Activated CD8-positive, alpha-beta T cell treated with anti-CD3 and anti-CD28 coated beads, Interleukin-2, amount 10 ng/mL, durations not matched to agents 7 days and 5 days (primary cell): ENCODE measurements at regions not wholly inside any gene's neighbourhood (a gene's known extent, or its start where the extent isn't known, plus 50 kb on each side); places are given as distances from the start of the nearest gene placed in this dataset.

Source experiments
- ATAC-seq: fragments of 150-1000 bp; cut with Tn5 transposase; one replicate; pipeline ENCODE4 v1.10.0; 2021; ENCODE audit warnings: moderate library complexity
- CTCF ChIA-PET: fragments of 350-600 bp; sonication (Branson Sonifier 250); formaldehyde crosslinking; loops from one replicate; lab custom pipeline; 2021; ENCODE audit warnings: antibody characterized with exemption; lab: Charles Lee
- POLR2A ChIA-PET: fragments of 350-600 bp; sonication (Branson Sonifier 250); formaldehyde crosslinking; loops from one replicate; lab custom pipeline; 2021; ENCODE audit warnings: antibody characterized with exemption; lab: Charles Lee
- DNase-seq: peaks from one replicate; pipeline ENCODE4 v3.0.0-alpha.2; 2020
- H3K27ac Mint-ChIP-seq: one replicate; pipeline ENCODE4 v1.8.0; 2021; ENCODE audit warnings: mild to moderate bottlenecking, mixed read lengths
- H3K27me3 Mint-ChIP-seq: one replicate; pipeline ENCODE4 v1.8.0; 2021; ENCODE audit warnings: low read depth, mixed read lengths
- H3K36me3 Mint-ChIP-seq: one replicate; pipeline ENCODE4 v1.8.0; 2021; ENCODE audit warnings: low read depth, mixed read lengths
- H3K4me1 Mint-ChIP-seq: one replicate; pipeline ENCODE4 v1.8.0; 2021; ENCODE audit warnings: low read depth, mixed read lengths
- H3K4me3 Mint-ChIP-seq: one replicate; pipeline ENCODE4 v1.8.0; 2021; ENCODE audit warnings: mild to moderate bottlenecking, mixed read lengths
- H3K9me3 Mint-ChIP-seq: one replicate; pipeline ENCODE4 v1.8.0; 2022; ENCODE audit warnings: mixed read lengths; ENCODE audit not compliant: insufficient read depth

GRCh38 chr3:106640353-106640752 lies 736.9 kb upstream of the CCDC54 start:
- CTCF ChIA-PET, result no interaction called here
- ATAC-seq (no peak), DNase-seq (no peak)
- H3K4me3 Mint-ChIP-seq, result no peak overlapping the region
- no peaks in the 10 kb centered on the region for H3K4me1 Mint-ChIP-seq
- no peaks in the 10 kb centered on the region for H3K9me3 Mint-ChIP-seq
- POLR2A ChIA-PET, result no interaction called here
- no peaks in the 10 kb centered on the region for H3K36me3 Mint-ChIP-seq
- peaks cover 2% of the 10 kb centered on the region for H3K27me3 Mint-ChIP-seq
- no peak overlapping the region for H3K27ac Mint-ChIP-seq

GRCh38 chr3:106642161-106642560 lies 735.1 kb upstream of the CCDC54 start:
- Mint-ChIP-seq H3K9me3 (no peaks in the 10 kb centered on the region), H3K4me1 (no peaks in the 10 kb centered on the region), H3K27ac (no peak overlapping the region), H3K36me3 (no peaks in the 10 kb centered on the region), H3K27me3 (peaks cover 2% of the 10 kb centered on the region), H3K4me3 (no peak overlapping the region)
- DNase-seq, result no peak
- CTCF ChIA-PET, result no interaction called here
- no peak for ATAC-seq
- POLR2A ChIA-PET, result no interaction called here

GRCh38 chr3:106643684-106644161 lies 733.5 kb upstream of the CCDC54 start:
- CTCF ChIA-PET, result no interaction called here
- no peaks in the 10 kb centered on the region for H3K4me1 Mint-ChIP-seq
- H3K36me3 Mint-ChIP-seq, result no peaks in the 10 kb centered on the region

GRCh38 chr3:106673926-106674569 lies 703.2 kb upstream of the CCDC54 start:
- Mint-ChIP-seq H3K4me1 (no peaks in the 10 kb centered on the region), H3K4me3 (no peak overlapping the region), H3K9me3 (no peaks in the 10 kb centered on the region), H3K27me3 (no peaks in the 10 kb centered on the region), H3K36me3 (no peaks in the 10 kb centered on the region), H3K27ac (no peak overlapping the region)
- CTCF ChIA-PET, result no interaction called here
- ATAC-seq (no peak), DNase-seq (no peak)
- POLR2A ChIA-PET, result no interaction called here

More at GRCh38 chr3:106643684-106644161, 733.5 kb upstream of the CCDC54 start:
- ATAC-seq (no peak), DNase-seq (no peak)
- no peaks in the 10 kb centered on the region for H3K9me3 Mint-ChIP-seq
- H3K4me3 Mint-ChIP-seq, result no peak overlapping the region
- POLR2A ChIA-PET, result no interaction called here
- no peak overlapping the region for H3K27ac Mint-ChIP-seq
- peaks cover 2% of the 10 kb centered on the region for H3K27me3 Mint-ChIP-seq

GRCh38 chr3:106675451-106675850 lies 701.8 kb upstream of the CCDC54 start:
- ChIA-PET CTCF (no interaction called here), POLR2A (no interaction called here)
- DNase-seq, result no peak
- ATAC-seq, result no peak
- Mint-ChIP-seq H3K4me1 (no peaks in the 10 kb centered on the region), H3K9me3 (no peaks in the 10 kb centered on the region), H3K27me3 (no peaks in the 10 kb centered on the region), H3K4me3 (no peak overlapping the region), H3K36me3 (no peaks in the 10 kb centered on the region), H3K27ac (no peak overlapping the region)

- H3K9me3 Mint-ChIP-seq, result no peaks in the 10 kb centered on the region
- no peak overlapping the region for H3K27ac Mint-ChIP-seq
- H3K27me3 Mint-ChIP-seq, result no peaks in the 10 kb centered on the region
- H3K4me3 Mint-ChIP-seq, result no peak overlapping the region
- ChIA-PET POLR2A (no interaction called here), CTCF (no interaction called here)
- H3K36me3 Mint-ChIP-seq, result no peaks in the 10 kb centered on the region
- no peaks in the 10 kb centered on the region for H3K4me1 Mint-ChIP-seq
- ATAC-seq (no peak), DNase-seq (no peak)
Observed at GRCh38 chr3:106678657-106679390, 698.4 kb upstream of the CCDC54 start.

- Mint-ChIP-seq H3K27ac (no peak overlapping the region), H3K9me3 (no peaks in the 10 kb centered on the region), H3K27me3 (no peaks in the 10 kb centered on the region), H3K4me1 (no peaks in the 10 kb centered on the region), H3K4me3 (no peak overlapping the region), H3K36me3 (no peaks in the 10 kb centered on the region)
- no peak for DNase-seq
- ChIA-PET CTCF (no interaction called here), POLR2A (no interaction called here)
- no peak for ATAC-seq
Observed at GRCh38 chr3:106683953-106684620, 693.2 kb upstream of the CCDC54 start.

- CTCF ChIA-PET, result no interaction called here
- ATAC-seq (no peak), DNase-seq (no peak)
- Mint-ChIP-seq H3K9me3 (no peaks in the 10 kb centered on the region), H3K27me3 (no peaks in the 10 kb centered on the region), H3K4me3 (no peak overlapping the region), H3K36me3 (no peaks in the 10 kb centered on the region), H3K27ac (no peak overlapping the region), H3K4me1 (no peaks in the 10 kb centered on the region)
- POLR2A ChIA-PET, result no interaction called here
Observed at GRCh38 chr3:106685745-106686144, 691.5 kb upstream of the CCDC54 start.

GRCh38 chr3:106687905-106688304 lies 689.3 kb upstream of the CCDC54 start:
- Mint-ChIP-seq H3K4me1 (no peaks in the 10 kb centered on the region), H3K27ac (no peak overlapping the region), H3K36me3 (no peaks in the 10 kb centered on the region), H3K4me3 (no peak overlapping the region), H3K27me3 (no peaks in the 10 kb centered on the region), H3K9me3 (no peaks in the 10 kb centered on the region)
- ChIA-PET CTCF (no interaction called here), POLR2A (no interaction called here)
- DNase-seq (no peak), ATAC-seq (no peak)

- Mint-ChIP-seq H3K9me3 (no peaks in the 10 kb centered on the region), H3K4me3 (no peak overlapping the region), H3K27ac (no peak overlapping the region), H3K27me3 (no peaks in the 10 kb centered on the region), H3K36me3 (no peaks in the 10 kb centered on the region), H3K4me1 (no peaks in the 10 kb centered on the region)
- no peak for DNase-seq
- ATAC-seq, result no peak
- CTCF ChIA-PET, result no interaction called here
- POLR2A ChIA-PET, result no interaction called here
Observed at GRCh38 chr3:106688464-106688863, 688.8 kb upstream of the CCDC54 start.

- no peak overlapping the region for H3K27ac Mint-ChIP-seq
- H3K4me1 Mint-ChIP-seq, result no peaks in the 10 kb centered on the region
- POLR2A ChIA-PET, result no interaction called here
- H3K36me3 Mint-ChIP-seq, result no peaks in the 10 kb centered on the region
- DNase-seq (no peak), ATAC-seq (no peak)
- H3K4me3 Mint-ChIP-seq, result no peak overlapping the region
- H3K9me3 Mint-ChIP-seq, result no peaks in the 10 kb centered on the region
- CTCF ChIA-PET, result no interaction called here
- H3K27me3 Mint-ChIP-seq, result no peaks in the 10 kb centered on the region
Observed at GRCh38 chr3:106691476-106691875, 685.8 kb upstream of the CCDC54 start.

- H3K27ac Mint-ChIP-seq, result no peak overlapping the region
- H3K27me3 Mint-ChIP-seq, result no peaks in the 10 kb centered on the region
- no peaks in the 10 kb centered on the region for H3K4me1 Mint-ChIP-seq
- no peak for DNase-seq
- no peaks in the 10 kb centered on the region for H3K36me3 Mint-ChIP-seq
- POLR2A ChIA-PET, result no interaction called here
- CTCF ChIA-PET, result no interaction called here
- H3K9me3 Mint-ChIP-seq, result no peaks in the 10 kb centered on the region
- no peak overlapping the region for H3K4me3 Mint-ChIP-seq
- ATAC-seq, result no peak
Observed at GRCh38 chr3:106692624-106693023, 684.6 kb upstream of the CCDC54 start.
